ENCODE measurements at regions not wholly inside any gene's neighbourhood (a gene's known extent, or its start where the extent isn't known, plus 50 kb on each side); places are given as distances from the start of the nearest gene placed in this dataset.

- no peak overlapping the region for H3K27ac ChIP-seq
- TF ChIP-seq ZFX (IDR thresholded peaks at IDR 0.05) (no peak), CTCF (conservative IDR thresholded peaks at IDR 0.05) (no peak)
These were observed 137.7 kb upstream of the MYOCD start for GRCh38 chr17:12528036-12528435.

- TF ChIP-seq ZFX (IDR thresholded peaks at IDR 0.05) = no peak
- TF ChIP-seq CTCF (conservative IDR thresholded peaks at IDR 0.05) = no peak
- no peak overlapping the region for H3K27ac ChIP-seq
These were observed 135.5 kb upstream of the MYOCD start for GRCh38 chr17:12530161-12530560.

- no peak for TF ChIP-seq CTCF (conservative IDR thresholded peaks at IDR 0.05)
- TF ChIP-seq ZFX (IDR thresholded peaks at IDR 0.05) = no peak
- no peak overlapping the region for H3K27ac ChIP-seq
These were observed 129.7 kb upstream of the MYOCD start for GRCh38 chr17:12536021-12536420.

GRCh38 chr17:12536472-12536871, 129.2 kb upstream of the MYOCD start:
- TF ChIP-seq ZFX (IDR thresholded peaks at IDR 0.05) (no peak), CTCF (conservative IDR thresholded peaks at IDR 0.05) (no peak)
- no peak overlapping the region for H3K27ac ChIP-seq

- no peak overlapping the region for H3K27ac ChIP-seq
- TF ChIP-seq CTCF (conservative IDR thresholded peaks at IDR 0.05) (no peak), ZFX (IDR thresholded peaks at IDR 0.05) (no peak)
These were observed 128.3 kb upstream of the MYOCD start for GRCh38 chr17:12537436-12537835.

- TF ChIP-seq CTCF (conservative IDR thresholded peaks at IDR 0.05) (no peak), ZFX (IDR thresholded peaks at IDR 0.05) (no peak)
- H3K27ac ChIP-seq = no peak overlapping the region
These were observed 127.7 kb upstream of the MYOCD start for GRCh38 chr17:12538003-12538402.

GRCh38 chr17:12545877-12546513, 119.7 kb upstream of the MYOCD start:
- H3K27ac ChIP-seq = no peak overlapping the region
- no peak for TF ChIP-seq ZFX (IDR thresholded peaks at IDR 0.05)
- TF ChIP-seq CTCF (conservative IDR thresholded peaks at IDR 0.05) = peak; percentile 92

Measured in C4-2B (cell line).